H1 (cell line): ENCODE measurements at regions not wholly inside any gene's neighbourhood (a gene's known extent, or its start where the extent isn't known, plus 50 kb on each side); places are given as distances from the start of the nearest gene placed in this dataset.

Experiments
- CTCF ChIA-PET: fragments of 300-600 bp; sonication (Branson Sonifier 250); formaldehyde crosslinking; loops from one replicate; lab custom pipeline; 2021; ENCODE audit not compliant: partially characterized antibody; lab: Charles Lee
- POLR2A ChIA-PET: fragments of 300-600 bp; sonication (Branson Sonifier 250); formaldehyde crosslinking; loops from one replicate; lab custom pipeline; 2021; ENCODE audit warnings: inconsistent platforms; ENCODE audit not compliant: partially characterized antibody; lab: Charles Lee
- DNase-seq, 2 experiments: peaks; one replicate each; pipeline versions ENCODE4 v3.0.0 to v3.0.0-alpha.2; 2010 to 2022; ENCODE audit warnings: low spot score in 2 of 2, low read depth in 1 of 2, mixed read lengths in 1 of 2
- FAIRE-seq: peaks from 2 replicates; lab custom pipeline; 2011; peaks lifted over from hg19 to GRCh38; lab: Jason Lieb, UNC
- H2AFZ ChIP-seq: 2 replicates; pipeline ENCODE4 v1.8.1; 2012; ENCODE audit warnings: low read length, inconsistent platforms
- H2AK5ac ChIP-seq: 2 replicates; pipeline ENCODE4 v1.6.1; 2013; ENCODE audit warnings: low read depth, low read length
- H2BK120ac ChIP-seq: replicated peaks from 2 replicates; pipeline ENCODE3; 2013; ENCODE audit warnings: low read depth, low read length, inconsistent platforms
- H2BK12ac ChIP-seq: 2 replicates; pipeline ENCODE4 v1.6.1; 2013; ENCODE audit warnings: low read depth, low read length
- H2BK15ac ChIP-seq: 2 replicates; pipeline ENCODE4 v1.6.1; 2013; ENCODE audit warnings: low read length
- H2BK20ac ChIP-seq: 2 replicates; pipeline ENCODE4 v1.6.1; 2013; ENCODE audit warnings: low read length
- H2BK5ac ChIP-seq: 2 replicates; pipeline ENCODE4 v1.6.1; 2013; ENCODE audit warnings: low read depth, low read length
- H3K14ac ChIP-seq: 2 replicates; pipeline ENCODE4 v1.6.1; 2013; ENCODE audit warnings: inconsistent platforms; ENCODE audit not compliant: insufficient read length
- H3K18ac ChIP-seq: 2 replicates; pipeline ENCODE4 v1.6.1; 2013; ENCODE audit warnings: low read length; ENCODE audit errors: extremely low read depth
- H3K23ac ChIP-seq: 2 replicates; pipeline ENCODE4 v1.6.1; 2013; ENCODE audit warnings: inconsistent platforms; ENCODE audit not compliant: insufficient read length
- H3K23me2 ChIP-seq: 2 replicates; pipeline ENCODE4 v1.6.1; 2013; ENCODE audit warnings: low read depth, low read length
- H3K27ac ChIP-seq: 2 replicates; pipeline ENCODE4 v1.6.1; 2011; ENCODE audit warnings: low read depth, low read length, inconsistent platforms
- H3K27me3 ChIP-seq, 4 experiments: replicated peaks in 1 of 4; 1 replicate in 1 of 4; 2 replicates in 3 of 4; pipeline versions ENCODE4 v1.6.1 to v1.8.1; 2011 to 2013; ENCODE audit warnings: low read length in 3 of 4, mild to moderate bottlenecking in 3 of 4, inconsistent platforms in 2 of 4, mixed read lengths in 2 of 4, moderate library complexity in 1 of 4; ENCODE audit not compliant: control insufficient read depth in 3 of 4, insufficient read depth in 3 of 4; ENCODE audit errors: extremely low read depth in 1 of 4
- H3K36me3 ChIP-seq, 4 experiments: 2 replicates each; pipeline versions ENCODE4 v1.6.1 to v1.8.1; 2011 to 2013; ENCODE audit warnings: mild to moderate bottlenecking in 4 of 4, low read length in 3 of 4, moderate library complexity in 2 of 4, control low read depth in 1 of 4, inconsistent platforms in 1 of 4; ENCODE audit not compliant: insufficient read depth in 4 of 4, control insufficient read depth in 2 of 4
- H3K4ac ChIP-seq: replicated peaks from 2 replicates; pipeline ENCODE3; 2013; ENCODE audit warnings: low read length, low read depth, mixed read lengths, inconsistent platforms; ENCODE audit not compliant: insufficient read length
- H3K4me1 ChIP-seq, 4 experiments: replicated peaks in 1 of 4; 1 replicate in 1 of 4; 2 replicates in 3 of 4; pipeline versions ENCODE4 v1.6.1 to v1.8.1; 2011 to 2013; ENCODE audit warnings: low read length in 3 of 4, inconsistent platforms in 2 of 4, mixed read lengths in 1 of 4; ENCODE audit not compliant: insufficient read depth in 4 of 4, control insufficient read depth in 3 of 4
- H3K4me2 ChIP-seq, 2 experiments: 2 replicates each; pipeline versions ENCODE4 v1.6.1 to v1.8.1; 2011 to 2013; ENCODE audit warnings: low read depth in 2 of 2, low read length in 2 of 2, control low read depth in 1 of 2, inconsistent platforms in 1 of 2, mild to moderate bottlenecking in 1 of 2; ENCODE audit not compliant: insufficient read depth in 1 of 2
- H3K4me3 ChIP-seq, 4 experiments: fragments of 200-600, 300-600 bp in 1 of 4; sonication (generic), shearing (Covaris generic), sonication (Bioruptor Twin) in 1 of 4; 2 replicates each; pipeline versions ENCODE4 v1.5.1 to v1.8.1; 2011 to 2016; ENCODE audit warnings: low read length in 4 of 4, low read depth in 3 of 4, control low read depth in 2 of 4, inconsistent platforms in 2 of 4, mild to moderate bottlenecking in 2 of 4, mixed read lengths in 1 of 4, moderate library complexity in 1 of 4; ENCODE audit not compliant: insufficient read depth in 2 of 4; ENCODE audit errors: extremely low read depth in 1 of 4
- H3K56ac ChIP-seq: replicated peaks from 2 replicates; pipeline ENCODE3; 2013; ENCODE audit warnings: low read depth, mild to moderate bottlenecking, mixed read lengths, low read length, inconsistent platforms; ENCODE audit not compliant: insufficient read length
- H3K79me1 ChIP-seq: 2 replicates; pipeline ENCODE4 v1.6.1; 2013; ENCODE audit warnings: low read depth, low read length, control low read depth
- H3K79me2 ChIP-seq, 2 experiments: 2 replicates each; pipeline versions ENCODE4 v1.6.1 to v1.8.1; 2012 to 2013; ENCODE audit warnings: low read length in 2 of 2, mild to moderate bottlenecking in 2 of 2, inconsistent platforms in 1 of 2; ENCODE audit not compliant: insufficient read depth in 2 of 2, control insufficient read depth in 1 of 2
- H3K9ac ChIP-seq, 4 experiments: replicated peaks in 1 of 4; 1 replicate in 1 of 4; 2 replicates in 3 of 4; pipeline versions ENCODE4 v1.6.1 to v1.8.1; 2011 to 2013; ENCODE audit warnings: low read depth in 3 of 4, low read length in 3 of 4, control low read depth in 2 of 4, mild to moderate bottlenecking in 2 of 4, moderate library complexity in 2 of 4, inconsistent platforms in 1 of 4; ENCODE audit errors: extremely low read depth in 1 of 4
- H3K9me3 ChIP-seq, 2 experiments: 2 replicates each; pipeline versions ENCODE4 v1.6.1 to v1.8.1; 2012 to 2013; ENCODE audit warnings: mild to moderate bottlenecking in 2 of 2, moderate library complexity in 2 of 2, control low read depth in 1 of 2, inconsistent platforms in 1 of 2, low read depth in 1 of 2, low read length in 1 of 2, mixed read lengths in 1 of 2; ENCODE audit not compliant: insufficient read depth in 2 of 2
- H4K20me1 ChIP-seq, 2 experiments: replicated peaks in 1 of 2; 2 replicates each; pipeline versions ENCODE3 to v1.8.1; 2011 to 2013; ENCODE audit warnings: inconsistent platforms in 2 of 2, low read length in 2 of 2, mild to moderate bottlenecking in 1 of 2; ENCODE audit not compliant: insufficient read depth in 2 of 2, control insufficient read depth in 1 of 2
- H4K5ac ChIP-seq: 2 replicates; pipeline ENCODE4 v1.6.1; 2013; ENCODE audit warnings: low read length, low read depth, mixed read lengths, inconsistent platforms; ENCODE audit not compliant: insufficient read length
- H4K8ac ChIP-seq: 2 replicates; pipeline ENCODE4 v1.8.0; 2013; ENCODE audit warnings: mild to moderate bottlenecking, moderate library complexity, low read length, inconsistent platforms; ENCODE audit not compliant: insufficient read depth; ENCODE audit errors: extremely low read depth
- H4K91ac ChIP-seq: replicated peaks from 2 replicates; pipeline ENCODE3; 2013; ENCODE audit warnings: low read length, mixed read lengths, inconsistent platforms; ENCODE audit not compliant: insufficient read length
- BRCA1 ChIP-seq: IDR thresholded peaks from 2 replicates; pipeline ENCODE4 v1.6.1; 2012; ENCODE audit warnings: low read depth, low read length, improper control_type of control experiment
- CEBPB ChIP-seq: IDR thresholded peaks from 2 replicates; pipeline ENCODE4 v1.6.1; 2012; ENCODE audit warnings: low read depth, low read length
- CTBP2 ChIP-seq: IDR thresholded peaks from 2 replicates; pipeline ENCODE4 v1.7.0; 2011; ENCODE audit warnings: borderline replicate concordance, mild to moderate bottlenecking, moderate library complexity, mixed read lengths, low read length; ENCODE audit not compliant: insufficient read depth, insufficient read length
- GABPA ChIP-seq: IDR thresholded peaks from 2 replicates; pipeline ENCODE4 v1.6.1; 2011; ENCODE audit warnings: mild to moderate bottlenecking, low read length, moderate library complexity, borderline replicate concordance; ENCODE audit not compliant: insufficient read depth
- JUN ChIP-seq: IDR thresholded peaks from 2 replicates; pipeline ENCODE4 v1.6.1; 2011; ENCODE audit warnings: low read depth, mild to moderate bottlenecking, improper control_type of control experiment, low read length
- JUND ChIP-seq: IDR thresholded peaks from 2 replicates; pipeline ENCODE4 v1.6.1; 2011; ENCODE audit warnings: mild to moderate bottlenecking, improper control_type of control experiment, low read length
- RBBP5 ChIP-seq: IDR thresholded peaks from 2 replicates; pipeline ENCODE4 v1.7.1; 2012; ENCODE audit warnings: low read depth, mild to moderate bottlenecking, inconsistent platforms, low read length, moderate library complexity, borderline replicate concordance
- SIRT6 ChIP-seq: IDR thresholded peaks from one replicate; pipeline ENCODE4 v1.7.1; 2012; ENCODE audit warnings: low read length, inconsistent platforms
- TAF1 ChIP-seq: IDR thresholded peaks from 2 replicates; pipeline ENCODE4 v1.6.1; 2011; ENCODE audit warnings: mild to moderate bottlenecking, low read depth, low read length
- WGBS, 2 experiments: shearing (Covaris generic) in 1 of 2; methylation state at CpG; one replicate each; pipeline versions ENCODE4 v1.1.6 to v1.1.7; 2013 to 2015; ENCODE audit warnings: low lambda C conversion rate in 2 of 2, mixed read lengths in 2 of 2, inconsistent platforms in 1 of 2, low coverage in 1 of 2, missing lambda C conversion rate in 1 of 2; ENCODE audit not compliant: insufficient replicate concordance in 2 of 2, insufficient coverage in 1 of 2, insufficient read length in 1 of 2; ENCODE audit errors: extremely low coverage in 1 of 2, missing lambda C conversion rate in 1 of 2; 5-methylcytosine and 5-hydroxymethylcytosine counted together

- no peak for FAIRE-seq
Measured at GRCh38 chr2:67565761-67566160, 168.6 kb downstream of the ETAA1 start.

More at GRCh38 chr2:67565761-67566160, 168.6 kb downstream of the ETAA1 start:
- WGBS, 2 experiments: 93% methylated on average over 6 of the region's 6 CpGs; no CpG with 5 or more reads in 1 of the 2 experiments
- no peak overlapping the region for H4K5ac ChIP-seq
- no peaks in the 10 kb centered on the region for H3K9me3 ChIP-seq
- ChIA-PET CTCF (no interaction called here), POLR2A (no interaction called here)
- H3K4me1 ChIP-seq: no peaks in the 10 kb centered on the region
- H3K79me1 ChIP-seq: no peaks in the 10 kb centered on the region
- DNase-seq: no peak
- no peak overlapping the region for H3K4ac ChIP-seq
- H3K9ac ChIP-seq: no peak overlapping the region
- no peak overlapping the region for H2BK20ac ChIP-seq
- H2BK12ac ChIP-seq: no peak overlapping the region
- no peak overlapping the region for H3K23ac ChIP-seq
- H3K4me3 ChIP-seq: no peak overlapping the region
- H4K91ac ChIP-seq: no peak overlapping the region
- no peak overlapping the region for H3K4me2 ChIP-seq
- H3K18ac ChIP-seq: no peak overlapping the region
- H3K79me2 ChIP-seq: no peaks in the 10 kb centered on the region
- H3K27me3 ChIP-seq: no peaks in the 10 kb centered on the region
- H3K23me2 ChIP-seq: no peaks in the 10 kb centered on the region; the same call in 1 of the 2 replicates
- H2AK5ac ChIP-seq: no peak overlapping the region
- no peak overlapping the region for H2BK5ac ChIP-seq
- no peak overlapping the region for H3K27ac ChIP-seq
- no peak overlapping the region for H2BK15ac ChIP-seq
- no peak overlapping the region for H2BK120ac ChIP-seq
- no peaks in the 10 kb centered on the region for H4K20me1 ChIP-seq
- H3K56ac ChIP-seq: no peak overlapping the region
- H3K36me3 ChIP-seq: no peaks in the 10 kb centered on the region
- TF ChIP-seq RBBP5: no peak
- no peak for TF ChIP-seq CEBPB
- no peak for TF ChIP-seq JUN
- no peak for TF ChIP-seq JUND
- TF ChIP-seq SIRT6: no peak
- no peak for TF ChIP-seq BRCA1
- no peak for TF ChIP-seq GABPA
- no peak for TF ChIP-seq CTBP2
- no peak for TF ChIP-seq TAF1
- H2AFZ ChIP-seq: no peak overlapping the region
- no peak overlapping the region for H4K8ac ChIP-seq
- H3K14ac ChIP-seq: no peak overlapping the region
